ENCODE measurements at regions not wholly inside any gene's neighbourhood (a gene's known extent, or its start where the extent isn't known, plus 50 kb on each side); places are given as distances from the start of the nearest gene placed in this dataset.

GRCh38 chr6:97958134-97958533, 675.1 kb upstream of the MMS22L start:
- TF ChIP-seq CTCF (IDR thresholded peaks at IDR 0.05), result no peak
- no peak for TF ChIP-seq POLR2A (IDR thresholded peaks at IDR 0.05)
